ENCODE measurements at regions not wholly inside any gene's neighbourhood (a gene's known extent, or its start where the extent isn't known, plus 50 kb on each side); places are given as distances from the start of the nearest gene placed in this dataset.

- no peak for DNase-seq
These were observed 257.4 kb upstream of the AGA start for GRCh38 chr4:177699365-177700213.

- no peak for DNase-seq
These were observed 264.7 kb upstream of the AGA start for GRCh38 chr4:177706916-177707315.

- no peak for DNase-seq
These were observed 271.2 kb upstream of the AGA start for GRCh38 chr4:177713454-177713853.

GRCh38 chr4:177717407-177717806 is 275.2 kb upstream of the AGA start:
- DNase-seq: no peak

GRCh38 chr4:177718514-177718913 is 276.3 kb upstream of the AGA start:
- no peak for DNase-seq

GRCh38 chr4:177726111-177726510 is 283.9 kb upstream of the AGA start:
- DNase-seq: no peak

GRCh38 chr4:177728361-177729152 is 286.3 kb upstream of the AGA start:
- no peak for DNase-seq

- no peak for DNase-seq
These were observed 287.4 kb upstream of the AGA start for GRCh38 chr4:177729681-177730080.

- DNase-seq: no peak
These were observed 295.2 kb upstream of the AGA start for GRCh38 chr4:177737387-177737940.

GRCh38 chr4:177740563-177740962 is 298.3 kb upstream of the AGA start:
- DNase-seq: no peak

GRCh38 chr4:177759729-177760128 is 317.5 kb upstream of the AGA start:
- DNase-seq: no peak

GRCh38 chr4:177761692-177762091 is 319.5 kb upstream of the AGA start:
- DNase-seq: no peak

GRCh38 chr4:177769155-177769554 is 326.9 kb upstream of the AGA start:
- DNase-seq: no peak

GRCh38 chr4:177770776-177771175 is 328.5 kb upstream of the AGA start:
- DNase-seq: no peak

GRCh38 chr4:177771645-177772044 is 329.4 kb upstream of the AGA start:
- no peak for DNase-seq

- no peak for DNase-seq
These were observed 336.4 kb upstream of the AGA start for GRCh38 chr4:177778623-177779022.

GRCh38 chr4:177785000-177785399 is 342.8 kb upstream of the AGA start:
- no peak for DNase-seq

- DNase-seq: no peak
These were observed 347.4 kb upstream of the AGA start for GRCh38 chr4:177789610-177790009.

GRCh38 chr4:177791188-177791587 is 349.0 kb upstream of the AGA start:
- no peak for DNase-seq

GRCh38 chr4:177796841-177797240 is 354.6 kb upstream of the AGA start:
- DNase-seq: no peak

GRCh38 chr4:177798161-177798560 is 355.9 kb upstream of the AGA start:
- no peak for DNase-seq

GRCh38 chr4:177802162-177802561 is 359.9 kb upstream of the AGA start:
- no peak for DNase-seq

GRCh38 chr4:177802661-177803060 is 360.4 kb upstream of the AGA start:
- DNase-seq: no peak

GRCh38 chr4:177803151-177803550 is 360.9 kb upstream of the AGA start:
- DNase-seq: no peak

All from activated effector memory CD4-positive, alpha-beta T cell treated with Interleukin-2 at 50 U/mL for 16 hours (primary cell).